HG03039 (cell line): ENCODE measurements at regions not wholly inside any gene's neighbourhood (a gene's known extent, or its start where the extent isn't known, plus 50 kb on each side); places are given as distances from the start of the nearest gene placed in this dataset.
"Not testable (repeated sequence)": the region's sequence is repeated elsewhere in the genome, so short reads cannot be mapped to it uniquely, and the experiment has no call there.

Source experiments
- ATAC-seq: cut with Tn5 transposase; IDR thresholded peaks from one replicate; pipeline ENCODE4 v1.9.1; 2021; ENCODE audit warnings: mild to moderate bottlenecking, moderate library complexity; ENCODE audit not compliant: unreplicated experiment

GRCh38 chr5:109630093-109630492 is 59.6 kb upstream of the MAN2A1 start:
- no peak for ATAC-seq

- ATAC-seq, result no peak
These were observed 61.1 kb upstream of the MAN2A1 start for GRCh38 chr5:109628591-109628990.

GRCh38 chr5:109621266-109621665 is 68.5 kb upstream of the MAN2A1 start:
- ATAC-seq, result not testable (repeated sequence)

GRCh38 chr5:109620651-109621050 is 69.1 kb upstream of the MAN2A1 start:
- no peak for ATAC-seq

GRCh38 chr5:109619606-109620005 is 70.1 kb upstream of the MAN2A1 start:
- no peak for ATAC-seq

- ATAC-seq, result no peak
These were observed 70.7 kb upstream of the MAN2A1 start for GRCh38 chr5:109619021-109619460.

- ATAC-seq, result no peak
These were observed 74.7 kb upstream of the MAN2A1 start for GRCh38 chr5:109614981-109615380.

GRCh38 chr5:109614301-109614700 is 75.4 kb upstream of the MAN2A1 start:
- no peak for ATAC-seq

- ATAC-seq, result no peak
These were observed 77.3 kb upstream of the MAN2A1 start for GRCh38 chr5:109612278-109612905.

- ATAC-seq, result no peak
These were observed 78.2 kb upstream of the MAN2A1 start for GRCh38 chr5:109611505-109611904.

- no peak for ATAC-seq
These were observed 78.7 kb upstream of the MAN2A1 start for GRCh38 chr5:109611061-109611460.

- no peak for ATAC-seq
These were observed 79.1 kb upstream of the MAN2A1 start for GRCh38 chr5:109610581-109610980.

GRCh38 chr5:109605207-109605730 is 84.5 kb upstream of the MAN2A1 start:
- ATAC-seq, result no peak

GRCh38 chr5:109604758-109605157 is 85.0 kb upstream of the MAN2A1 start:
- no peak for ATAC-seq

GRCh38 chr5:109601736-109602135 is 88.0 kb upstream of the MAN2A1 start:
- ATAC-seq, result no peak

- no peak for ATAC-seq
These were observed 91.8 kb upstream of the MAN2A1 start for GRCh38 chr5:109597893-109598292.

- no peak for ATAC-seq
These were observed 95.5 kb upstream of the MAN2A1 start for GRCh38 chr5:109594217-109594616.

GRCh38 chr5:109590799-109591198 is 98.9 kb upstream of the MAN2A1 start:
- no peak for ATAC-seq

- ATAC-seq, result no peak
These were observed 99.7 kb upstream of the MAN2A1 start for GRCh38 chr5:109589986-109590385.

- no peak for ATAC-seq
These were observed 100.5 kb upstream of the MAN2A1 start for GRCh38 chr5:109589239-109589638.

GRCh38 chr5:109588281-109589035 is 101.3 kb upstream of the MAN2A1 start:
- ATAC-seq, result no peak

- no peak for ATAC-seq
These were observed 104.6 kb upstream of the MAN2A1 start for GRCh38 chr5:109584986-109585599.
